Lower leg skin (tissue), 4 donors: ENCODE measurements at regions not wholly inside any gene's neighbourhood (a gene's known extent, or its start where the extent isn't known, plus 50 kb on each side); places are given as distances from the start of the nearest gene placed in this dataset.
"Not testable (repeated sequence)": the region's sequence is repeated elsewhere in the genome, so short reads cannot be mapped to it uniquely, and the experiment has no call there.

ENCODE experiments used
- DNase-seq, 2 donors: peaks; one replicate each; pipeline ENCODE4 v3.0.0-alpha.2; 2019; ENCODE audit warnings: low spot score in 2 of 2
- H3K4me3 ChIP-seq: fragments of 200-600 bp; sonication (generic); 2 replicates; pipeline ENCODE4 v1.5.1; 2017; ENCODE audit warnings: mild to moderate bottlenecking, low read depth; ENCODE audit not compliant: poor library complexity, severe bottlenecking
- CTCF ChIP-seq, 3 donors: fragments of 450-650 bp; IDR thresholded peaks; one replicate each; pipeline ENCODE4 v1.5.1; 2016; ENCODE audit warnings: antibody characterized with exemption in 3 of 3, mild to moderate bottlenecking in 3 of 3, moderate library complexity in 2 of 3
- POLR2A ChIP-seq, 2 donors: fragments of 450-650 bp; IDR thresholded peaks; one replicate each; pipeline ENCODE4 v1.6.1; 2016 to 2017; ENCODE audit warnings: antibody characterized with exemption in 2 of 2, mild to moderate bottlenecking in 1 of 2, moderate library complexity in 1 of 2
- WGBS, 2 donors: methylation state at CpG; one replicate each; pipeline ENCODE4 v1.1.5; 2018; 5-methylcytosine and 5-hydroxymethylcytosine counted together
- intact Hi-C: fragments of 100-400 bp; cut with DNase I; formaldehyde crosslinking; loops from one replicate; pipeline ENCODE4 v1.15.0; 2023; ENCODE audit warnings: low total_unique reads

- intact Hi-C loops: no loop called here
- no peak for TF ChIP-seq CTCF (IDR thresholded peaks at IDR 0.05)
- TF ChIP-seq POLR2A (IDR thresholded peaks at IDR 0.05): no peak
- DNase-seq: no peak
- WGBS, 2 donors: 72 to 78% methylated on average over 3 of the region's 3 CpGs
- no peak overlapping the region for H3K4me3 ChIP-seq
These were observed 62.7 kb upstream of the CSNK1A1L start for GRCh38 chr13:37168151-37168550.

GRCh38 chr13:37164635-37165034, 59.2 kb upstream of the CSNK1A1L start:
- no peak overlapping the region for H3K4me3 ChIP-seq
- DNase-seq: no peak
- intact Hi-C loops: no loop called here
- 94 to 100% methylated on average over 2 of the region's 2 CpGs for WGBS, 2 donors
- TF ChIP-seq CTCF (IDR thresholded peaks at IDR 0.05): no peak
- TF ChIP-seq POLR2A (IDR thresholded peaks at IDR 0.05): no peak

- TF ChIP-seq CTCF (IDR thresholded peaks at IDR 0.05) (no peak), POLR2A (IDR thresholded peaks at IDR 0.05) (no peak)
- WGBS, 2 donors: 42 to 50% methylated on average over 3 of the region's 3 CpGs
- intact Hi-C loops: no loop called here
- no peak for DNase-seq
- H3K4me3 ChIP-seq: no peak overlapping the region
These were observed 58.3 kb upstream of the CSNK1A1L start for GRCh38 chr13:37163641-37164265.

- no peak for TF ChIP-seq CTCF (IDR thresholded peaks at IDR 0.05)
- no peak for TF ChIP-seq POLR2A (IDR thresholded peaks at IDR 0.05)
- intact Hi-C loops: no loop called here
- no peak overlapping the region for H3K4me3 ChIP-seq
- 91% methylated on average over 2 of the region's 2 CpGs for WGBS, 2 donors
- no peak for DNase-seq
These were observed 53.0 kb upstream of the CSNK1A1L start for GRCh38 chr13:37158481-37158880.

- intact Hi-C loops, DNase-seq, H3K4me3 ChIP-seq: not testable (repeated sequence)
- 98 to 99% methylated on average over 5 to 19 of the region's 22 CpGs for WGBS, 2 donors
These were observed 50.2 kb upstream of the CSNK1A1L start for GRCh38 chr13:37155613-37156097.
